ENCODE measurements at regions not wholly inside any gene's neighbourhood (a gene's known extent, or its start where the extent isn't known, plus 50 kb on each side); places are given as distances from the start of the nearest gene placed in this dataset.

- H3K4me1 ChIP-seq (ENCODE audit: insufficient read depth, low read length, poor library complexity, severe bottlenecking), result no peaks in the 10 kb centered on the region
- H3K4me3 ChIP-seq (ENCODE audit: low read length, poor library complexity, severe bottlenecking), result no peak overlapping the region
- H3K4me2 ChIP-seq (ENCODE audit: low read depth, low read length, poor library complexity, severe bottlenecking), result no peak overlapping the region
- H3K27me3 ChIP-seq (ENCODE audit: insufficient read depth, low read length, poor library complexity, severe bottlenecking), result no peaks in the 10 kb centered on the region
- no peaks in the 10 kb centered on the region for H4K20me1 ChIP-seq (ENCODE audit: insufficient read depth, low read length, poor library complexity, severe bottlenecking)
- H3K9ac ChIP-seq (ENCODE audit: low read depth, low read length, poor library complexity, severe bottlenecking), result no peak overlapping the region
- no peaks in the 10 kb centered on the region for H3K79me2 ChIP-seq (ENCODE audit: insufficient read depth, low read length)
- TF ChIP-seq CTCF (conservative IDR thresholded peaks at IDR 0.05; ENCODE audit: low read length) (no peak), EZH2phosphoT487 (IDR thresholded peaks at IDR 0.05; ENCODE audit: borderline replicate concordance) (no peak)
- no peaks in the 10 kb centered on the region for H3K9me3 ChIP-seq (ENCODE audit: insufficient read depth, low read depth, low read length)
- no peaks in the 10 kb centered on the region for H3K36me3 ChIP-seq (ENCODE audit: insufficient read depth, low read length)
- H2AFZ ChIP-seq (ENCODE audit: low read length), result no peak overlapping the region
- H3K9me2 ChIP-seq (replicated peaks; ENCODE audit: low read depth, low read length), result no peaks in the 10 kb centered on the region
- no peaks in the 10 kb centered on the region for H3F3A ChIP-seq (ENCODE audit: low read depth)
These were observed 364.3 kb downstream of the PLPP3 start for GRCh38 chr1:56215086-56215485.

GRCh38 chr1:56213068-56213467 is 366.3 kb downstream of the PLPP3 start:
- TF ChIP-seq EZH2phosphoT487 (IDR thresholded peaks at IDR 0.05; ENCODE audit: borderline replicate concordance) (no peak), CTCF (conservative IDR thresholded peaks at IDR 0.05; ENCODE audit: low read length) (no peak)
- no peaks in the 10 kb centered on the region for H3F3A ChIP-seq (ENCODE audit: low read depth)
- no peaks in the 10 kb centered on the region for H3K9me3 ChIP-seq (ENCODE audit: insufficient read depth, low read depth, low read length)
- H3K9ac ChIP-seq (ENCODE audit: low read depth, low read length, poor library complexity, severe bottlenecking), result no peak overlapping the region
- no peak overlapping the region for H3K4me2 ChIP-seq (ENCODE audit: low read depth, low read length, poor library complexity, severe bottlenecking)
- H2AFZ ChIP-seq (ENCODE audit: low read length), result no peak overlapping the region
- no peaks in the 10 kb centered on the region for H3K36me3 ChIP-seq (ENCODE audit: insufficient read depth, low read length)
- H4K20me1 ChIP-seq (ENCODE audit: insufficient read depth, low read length, poor library complexity, severe bottlenecking), result no peaks in the 10 kb centered on the region
- no peak overlapping the region for H3K4me3 ChIP-seq (ENCODE audit: low read length, poor library complexity, severe bottlenecking)
- H3K27me3 ChIP-seq (ENCODE audit: insufficient read depth, low read length, poor library complexity, severe bottlenecking), result no peaks in the 10 kb centered on the region
- no peaks in the 10 kb centered on the region for H3K79me2 ChIP-seq (ENCODE audit: insufficient read depth, low read length)
- no peaks in the 10 kb centered on the region for H3K9me2 ChIP-seq (replicated peaks; ENCODE audit: low read depth, low read length)
- H3K4me1 ChIP-seq (ENCODE audit: insufficient read depth, low read length, poor library complexity, severe bottlenecking), result no peaks in the 10 kb centered on the region

DNA sequence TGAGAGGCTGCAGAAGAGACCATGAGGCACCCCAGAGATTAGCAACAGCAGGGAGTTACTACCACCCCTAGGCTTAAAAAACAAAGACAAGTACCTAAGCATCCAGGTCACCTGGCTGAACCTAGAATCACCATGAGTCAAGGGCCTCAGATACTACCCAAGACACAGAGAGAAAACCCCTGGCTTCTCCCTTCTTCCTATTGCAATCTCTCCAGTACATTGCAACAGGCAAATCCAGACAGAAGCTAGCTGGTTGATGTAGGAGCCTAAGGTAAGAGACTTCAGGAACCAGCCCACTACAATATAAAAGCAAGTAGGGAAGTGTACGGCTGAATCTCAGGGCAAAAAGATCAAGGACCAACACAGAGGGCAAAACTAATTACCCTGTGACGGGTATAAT is 367.2 kb downstream of the PLPP3 start:
- Histone ChIP-seq H4K20me1 (ENCODE audit: insufficient read depth, low read length, poor library complexity, severe bottlenecking) (no peaks in the 10 kb centered on the region), H2AFZ (ENCODE audit: low read length) (no peak overlapping the region), H3K4me3 (ENCODE audit: low read length, poor library complexity, severe bottlenecking) (no peak overlapping the region), H3K27me3 (ENCODE audit: insufficient read depth, low read length, poor library complexity, severe bottlenecking) (no peaks in the 10 kb centered on the region), H3K9ac (ENCODE audit: low read depth, low read length, poor library complexity, severe bottlenecking) (no peak overlapping the region), H3K4me2 (ENCODE audit: low read depth, low read length, poor library complexity, severe bottlenecking) (no peak overlapping the region), H3K9me3 (ENCODE audit: insufficient read depth, low read depth, low read length) (no peaks in the 10 kb centered on the region), H3K9me2 (replicated peaks; ENCODE audit: low read depth, low read length) (no peaks in the 10 kb centered on the region), H3K4me1 (ENCODE audit: insufficient read depth, low read length, poor library complexity, severe bottlenecking) (no peaks in the 10 kb centered on the region), H3K36me3 (ENCODE audit: insufficient read depth, low read length) (no peaks in the 10 kb centered on the region), H3F3A (ENCODE audit: low read depth) (no peaks in the 10 kb centered on the region), H3K79me2 (ENCODE audit: insufficient read depth, low read length) (no peaks in the 10 kb centered on the region)
- no peak for TF ChIP-seq EZH2phosphoT487 (IDR thresholded peaks at IDR 0.05; ENCODE audit: borderline replicate concordance)
- no peak for TF ChIP-seq CTCF (conservative IDR thresholded peaks at IDR 0.05; ENCODE audit: low read length)

Measured in Loucy (cell line).